Type B pancreatic cell (in vitro differentiated cells): ENCODE measurements at regions not wholly inside any gene's neighbourhood (a gene's known extent, or its start where the extent isn't known, plus 50 kb on each side); places are given as distances from the start of the nearest gene placed in this dataset.
A peak's percentile ranks its signal among the peaks of the same experiment; 100 is the strongest.

Source experiments
- DNase-seq: peaks from one replicate; pipeline ENCODE4 v3.0.0; 2021; ENCODE audit warnings: mixed read lengths; ENCODE audit not compliant: unreplicated experiment; ENCODE audit errors: extremely low spot score
- H3K27ac Mint-ChIP-seq: 2 replicates; pipeline ENCODE4 v1.8.0; 2021; ENCODE audit warnings: mild to moderate bottlenecking, mixed read lengths
- H3K27me3 Mint-ChIP-seq: 2 replicates; pipeline ENCODE4 v1.8.0; 2021; ENCODE audit warnings: mixed read lengths
- H3K36me3 Mint-ChIP-seq: 2 replicates; pipeline ENCODE4 v1.8.0; 2021; ENCODE audit warnings: mixed read lengths
- H3K4me1 Mint-ChIP-seq: one replicate; pipeline ENCODE4 v1.8.0; 2021; ENCODE audit warnings: mixed read lengths; ENCODE audit not compliant: unreplicated experiment
- H3K4me3 Mint-ChIP-seq: 2 replicates; pipeline ENCODE4 v1.8.0; 2021; ENCODE audit warnings: mild to moderate bottlenecking, mixed read lengths
- H3K9me3 Mint-ChIP-seq: 2 replicates; pipeline ENCODE4 v1.8.0; 2021; ENCODE audit warnings: mixed read lengths
- TF ChIP-seq, protein P1 (sequence below): fragments of 200-600 bp; sonication (generic); conservative IDR thresholded peaks from 2 replicates; pipeline ENCODE4 v1.5.0; 2021; ENCODE audit warnings: antibody characterized with exemption, mild to moderate bottlenecking

DNA sequence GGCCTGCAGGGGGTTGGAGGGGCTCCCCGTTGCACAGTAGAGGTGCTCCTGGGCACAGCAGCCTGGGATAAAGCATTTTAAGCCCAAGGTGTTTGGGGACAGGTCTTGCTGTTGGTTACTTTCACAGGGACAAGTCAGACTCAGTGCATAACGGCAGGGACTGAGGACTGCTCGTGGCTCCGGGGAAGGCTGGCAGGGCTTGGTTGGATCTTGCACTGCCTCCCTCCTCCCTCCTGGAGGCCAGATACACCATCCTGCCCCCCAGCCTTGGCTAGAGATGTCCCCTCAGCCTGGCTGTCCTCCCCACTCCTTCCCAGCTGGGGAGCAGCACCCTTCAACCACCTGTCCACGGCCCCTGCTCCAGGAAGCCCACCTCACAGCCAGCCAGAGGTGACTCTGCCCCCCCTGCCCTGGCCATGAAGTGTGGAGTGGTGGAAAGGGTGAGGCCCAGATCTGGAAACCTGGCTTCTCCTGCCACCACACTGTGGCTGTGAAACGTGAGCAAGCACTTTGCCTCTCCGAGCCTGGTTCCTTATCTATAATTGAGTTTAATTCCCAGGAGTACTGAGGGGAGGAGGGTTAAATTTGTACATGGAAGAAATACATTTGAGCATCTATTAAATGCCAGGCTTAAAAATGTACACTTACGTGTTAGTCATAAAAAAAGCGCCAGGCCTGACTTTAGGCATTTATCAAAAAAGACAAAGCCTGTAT is 67.1 kb upstream of the TAF1B start:
- TF ChIP-seq, protein P1, sequence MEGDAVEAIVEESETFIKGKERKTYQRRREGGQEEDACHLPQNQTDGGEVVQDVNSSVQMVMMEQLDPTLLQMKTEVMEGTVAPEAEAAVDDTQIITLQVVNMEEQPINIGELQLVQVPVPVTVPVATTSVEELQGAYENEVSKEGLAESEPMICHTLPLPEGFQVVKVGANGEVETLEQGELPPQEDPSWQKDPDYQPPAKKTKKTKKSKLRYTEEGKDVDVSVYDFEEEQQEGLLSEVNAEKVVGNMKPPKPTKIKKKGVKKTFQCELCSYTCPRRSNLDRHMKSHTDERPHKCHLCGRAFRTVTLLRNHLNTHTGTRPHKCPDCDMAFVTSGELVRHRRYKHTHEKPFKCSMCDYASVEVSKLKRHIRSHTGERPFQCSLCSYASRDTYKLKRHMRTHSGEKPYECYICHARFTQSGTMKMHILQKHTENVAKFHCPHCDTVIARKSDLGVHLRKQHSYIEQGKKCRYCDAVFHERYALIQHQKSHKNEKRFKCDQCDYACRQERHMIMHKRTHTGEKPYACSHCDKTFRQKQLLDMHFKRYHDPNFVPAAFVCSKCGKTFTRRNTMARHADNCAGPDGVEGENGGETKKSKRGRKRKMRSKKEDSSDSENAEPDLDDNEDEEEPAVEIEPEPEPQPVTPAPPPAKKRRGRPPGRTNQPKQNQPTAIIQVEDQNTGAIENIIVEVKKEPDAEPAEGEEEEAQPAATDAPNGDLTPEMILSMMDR, result no peak
- Mint-ChIP-seq H3K27ac (no peak overlapping the region), H3K27me3 (no peaks in the 10 kb centered on the region), H3K4me3 (no peak overlapping the region), H3K9me3 (no peaks in the 10 kb centered on the region), H3K36me3 (no peaks in the 10 kb centered on the region), H3K4me1 (peaks cover 29% of the 10 kb centered on the region)
- DNase-seq, result no peak

DNA sequence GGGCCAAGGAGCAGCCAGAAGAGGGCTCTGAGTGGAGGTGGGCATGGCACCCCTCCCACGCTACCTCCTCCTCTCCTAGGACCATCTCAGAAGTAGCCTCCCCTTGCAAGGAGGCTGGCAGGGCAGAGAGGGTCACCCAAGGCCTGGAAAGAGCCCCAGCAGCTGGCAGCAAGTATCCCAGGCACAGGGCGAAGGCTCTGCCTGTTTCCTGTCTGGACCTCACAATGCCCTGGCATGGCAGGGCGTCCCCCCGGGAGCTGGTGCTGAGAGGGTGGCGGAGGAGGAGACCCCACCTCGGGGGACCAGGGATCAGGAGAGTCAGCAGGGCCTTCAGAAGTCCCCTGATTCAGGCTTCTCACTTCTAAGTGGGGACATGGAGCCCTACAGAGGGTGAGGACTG is 66.2 kb upstream of the TAF1B start:
- Mint-ChIP-seq H3K4me1 (peaks cover 28% of the 10 kb centered on the region), H3K9me3 (no peaks in the 10 kb centered on the region), H3K36me3 (no peaks in the 10 kb centered on the region), H3K27me3 (no peaks in the 10 kb centered on the region), H3K27ac (no peak overlapping the region), H3K4me3 (no peak overlapping the region)
- TF ChIP-seq, protein P1, result no peak
- DNase-seq, result no peak

DNA sequence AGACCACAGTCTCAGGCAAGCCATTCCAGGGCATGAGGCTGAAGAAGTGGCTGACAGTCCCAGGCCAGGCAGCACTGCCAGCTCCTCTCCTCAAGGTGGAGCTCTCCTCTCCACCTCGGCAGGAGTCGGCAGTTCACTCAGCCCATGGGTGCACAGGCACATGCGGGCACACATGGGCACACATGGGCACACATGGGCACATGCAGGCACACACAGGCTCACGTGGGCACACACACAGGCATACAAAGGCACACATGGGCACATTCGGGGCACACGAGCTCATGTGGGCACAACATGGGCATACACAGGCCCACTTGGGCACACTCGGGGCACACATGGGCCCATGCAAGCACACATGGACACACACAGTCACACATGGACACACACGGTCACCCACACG is 65.3 kb upstream of the TAF1B start:
- DNase-seq, result no peak
- no peaks in the 10 kb centered on the region for H3K9me3 Mint-ChIP-seq
- peaks cover 27% of the 10 kb centered on the region for H3K4me1 Mint-ChIP-seq
- H3K36me3 Mint-ChIP-seq, result no peaks in the 10 kb centered on the region
- no peak overlapping the region for H3K27ac Mint-ChIP-seq
- TF ChIP-seq, protein P1, result peak; percentile 36
- no peak overlapping the region for H3K4me3 Mint-ChIP-seq
- H3K27me3 Mint-ChIP-seq, result no peaks in the 10 kb centered on the region

DNA sequence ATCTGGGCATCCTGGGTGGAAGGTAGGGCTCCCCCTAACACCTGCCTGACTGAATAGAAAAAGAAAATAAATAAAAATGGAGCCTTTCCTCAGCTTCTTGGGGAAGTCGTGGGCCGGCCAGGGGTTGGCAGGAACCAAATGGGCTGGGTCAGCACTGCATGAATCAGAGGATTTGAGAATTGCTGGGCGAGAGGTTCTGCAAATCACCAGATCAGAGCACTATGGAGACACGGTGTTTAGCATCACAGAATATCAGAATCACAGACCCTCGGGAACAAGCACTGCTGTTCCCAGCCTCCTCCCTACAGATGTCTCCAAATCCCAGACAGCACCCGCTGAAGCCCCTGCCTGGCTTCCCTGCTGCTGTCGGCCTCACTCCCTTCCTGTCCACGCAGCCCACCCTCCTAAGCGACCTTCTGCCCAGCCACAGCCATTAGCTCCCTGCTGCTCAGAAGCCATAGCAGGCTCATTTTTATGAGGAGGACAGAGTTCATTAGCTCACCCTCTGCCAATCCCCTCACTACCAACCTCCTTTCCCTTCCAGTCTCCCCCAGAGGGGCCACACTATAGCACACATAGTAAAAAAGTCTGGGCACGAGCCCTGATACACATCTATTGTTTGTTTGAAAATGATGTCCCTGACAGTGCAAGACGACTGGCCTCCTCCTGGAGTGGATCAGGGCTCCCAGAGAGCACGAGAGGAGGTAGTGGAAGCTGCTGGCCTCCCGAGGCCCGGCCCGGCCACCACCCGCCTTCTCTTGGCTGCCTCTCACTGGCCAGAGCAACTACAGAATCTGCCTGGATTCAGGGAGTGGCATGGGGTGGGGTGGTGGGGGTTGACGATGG is 64.6 kb upstream of the TAF1B start:
- Mint-ChIP-seq H3K4me3 (no peak overlapping the region), H3K27ac (no peak overlapping the region), H3K4me1 (peaks cover 20% of the 10 kb centered on the region), H3K9me3 (no peaks in the 10 kb centered on the region), H3K27me3 (no peaks in the 10 kb centered on the region), H3K36me3 (no peaks in the 10 kb centered on the region)
- TF ChIP-seq, protein P1, result no peak
- DNase-seq, result no peak

DNA sequence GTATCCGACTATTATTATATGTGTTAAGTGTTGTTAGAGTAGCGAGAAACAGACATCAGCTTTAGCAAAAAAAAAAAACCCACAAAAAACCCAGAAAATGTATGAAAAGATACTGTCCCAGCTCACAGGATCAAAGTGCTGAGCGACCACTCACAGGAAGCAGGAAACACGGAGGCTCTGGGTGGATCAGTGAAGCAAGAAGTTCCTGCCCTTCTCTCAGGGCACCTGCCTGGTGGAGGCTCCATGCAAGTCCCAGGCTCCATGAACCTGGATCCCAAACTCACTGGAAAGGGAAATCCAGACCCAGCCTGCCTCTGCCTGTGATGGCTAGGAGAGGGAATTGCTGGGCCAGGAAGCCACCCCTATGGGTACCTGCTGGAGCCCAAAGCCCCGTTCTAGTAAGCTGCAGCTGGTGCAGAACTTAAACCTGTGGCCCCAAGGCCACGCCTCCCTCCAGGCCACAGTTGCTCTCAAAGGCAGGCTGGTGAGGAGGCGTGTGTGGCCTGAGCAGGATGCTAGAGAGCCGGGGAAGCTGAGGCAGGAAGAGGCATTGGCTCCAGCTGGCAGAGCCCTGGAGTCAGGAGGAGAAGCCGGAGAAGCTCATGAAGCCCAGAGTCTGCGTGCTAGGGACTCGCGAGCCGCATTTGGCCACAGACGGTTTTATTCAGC is 63.5 kb upstream of the TAF1B start:
- H3K27ac Mint-ChIP-seq, result no peak overlapping the region

More for the DNA sequence above, 63.5 kb upstream of the TAF1B start:
- Mint-ChIP-seq H3K9me3 (no peaks in the 10 kb centered on the region), H3K27me3 (no peaks in the 10 kb centered on the region), H3K36me3 (no peaks in the 10 kb centered on the region), H3K4me3 (no peak overlapping the region), H3K4me1 (peaks cover 19% of the 10 kb centered on the region)
- no peak for DNase-seq
- TF ChIP-seq, protein P1, result no peak
